ENCODE measurements at regions not wholly inside any gene's neighbourhood (a gene's known extent, or its start where the extent isn't known, plus 50 kb on each side); places are given as distances from the start of the nearest gene placed in this dataset.
A peak's percentile ranks its signal among the peaks of the same experiment; 100 is the strongest.

DNA sequence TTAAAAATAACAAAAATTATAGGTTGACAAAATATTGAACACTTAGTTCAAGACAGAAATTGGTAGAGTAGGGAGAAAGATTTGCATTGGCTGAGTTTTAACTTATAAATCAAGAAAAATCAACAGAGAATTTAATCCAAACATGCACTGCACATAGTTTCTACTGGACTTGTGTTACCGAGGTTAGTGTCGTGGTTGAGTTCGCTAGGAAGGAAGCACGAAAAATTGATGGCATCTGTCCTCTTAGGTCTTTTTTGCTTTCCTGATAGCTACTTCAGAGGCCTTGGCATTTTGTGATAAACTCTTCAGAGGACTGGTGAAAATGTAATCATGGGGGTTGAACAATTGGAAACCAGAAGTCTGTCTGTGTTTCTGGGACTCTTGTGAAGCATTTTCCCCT is 392.9 kb downstream of the NUAK1 start:
- no peak for DNase-seq (ENCODE audit: low spot score)

DNA sequence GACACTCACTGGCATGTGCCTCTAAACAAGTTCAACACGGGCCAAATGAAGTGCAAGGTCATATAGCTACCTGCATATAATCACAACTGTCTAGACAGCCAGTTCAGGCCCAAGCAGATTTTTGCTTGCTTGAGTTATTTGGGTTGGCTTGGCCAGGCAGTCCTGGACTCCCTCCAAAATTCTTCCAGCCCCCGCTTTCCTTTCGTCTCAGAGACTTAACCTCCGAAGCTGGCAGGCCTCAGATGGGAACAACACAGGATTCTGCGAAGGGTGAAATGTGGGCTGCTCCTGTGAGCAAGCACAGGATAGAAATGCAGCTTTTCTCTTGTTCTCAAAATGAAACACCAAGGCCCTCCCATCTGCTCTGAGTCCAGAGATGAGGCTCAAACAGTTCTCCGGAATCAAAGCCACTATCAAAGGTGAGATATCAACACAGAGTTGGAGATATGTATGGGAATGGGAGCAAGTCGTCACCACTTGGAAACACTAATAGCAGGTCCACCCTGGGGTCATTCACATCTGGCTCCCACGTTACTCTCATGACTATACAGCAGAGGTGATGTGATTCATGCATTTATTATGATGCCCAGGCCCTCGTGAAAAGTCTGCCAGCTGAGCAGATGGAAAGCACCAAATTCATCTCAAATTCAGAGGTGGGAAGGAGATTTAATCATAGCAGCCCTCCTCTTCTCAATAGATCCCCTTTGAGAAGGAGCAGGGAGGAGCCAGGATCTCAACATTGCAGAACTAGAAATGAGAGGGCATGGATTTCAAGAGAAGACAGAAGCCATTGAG is 389.8 kb downstream of the NUAK1 start:
- DNase-seq (ENCODE audit: low spot score), result peak; percentile 34

DNA sequence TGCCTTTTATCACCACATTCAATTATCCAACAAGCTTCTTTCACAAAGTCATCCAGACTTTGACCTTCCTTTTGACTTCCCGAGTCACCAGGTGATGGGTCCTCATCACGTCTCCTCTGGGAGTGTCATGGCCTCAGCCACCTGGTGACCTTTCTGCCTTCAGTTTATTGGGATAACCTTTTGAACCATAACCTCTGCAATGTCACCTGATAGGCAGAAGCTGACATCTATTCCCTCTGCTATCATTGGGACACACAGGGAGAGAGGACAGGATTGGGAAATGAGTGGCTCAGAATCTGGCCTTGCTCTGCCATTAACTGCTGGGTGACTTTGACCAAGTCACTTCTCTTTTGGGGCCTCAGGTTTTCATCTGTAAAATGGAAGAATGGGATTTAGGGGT is 388.7 kb downstream of the NUAK1 start:
- no peak for DNase-seq (ENCODE audit: low spot score)

DNA sequence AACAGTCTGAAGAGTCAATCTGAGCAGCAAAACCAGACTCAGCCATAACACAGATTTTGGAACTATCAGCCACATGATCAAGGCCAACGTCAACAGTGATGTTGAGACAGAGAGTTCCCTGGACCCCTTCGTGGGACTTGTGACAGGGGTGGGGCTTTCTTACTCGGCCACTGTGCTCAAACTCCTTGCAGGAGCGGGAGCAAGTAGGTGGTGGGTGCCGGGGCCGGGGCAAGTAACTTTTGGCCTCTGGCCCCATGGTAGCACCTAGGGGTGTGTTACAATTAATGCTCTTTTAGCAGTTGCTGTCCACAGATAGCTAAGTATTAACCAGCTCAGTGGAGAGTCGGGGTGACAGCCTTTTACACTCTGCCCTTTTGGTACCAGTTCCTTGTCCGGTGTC is 384.4 kb downstream of the NUAK1 start:
- DNase-seq (ENCODE audit: low spot score), result no peak

DNA sequence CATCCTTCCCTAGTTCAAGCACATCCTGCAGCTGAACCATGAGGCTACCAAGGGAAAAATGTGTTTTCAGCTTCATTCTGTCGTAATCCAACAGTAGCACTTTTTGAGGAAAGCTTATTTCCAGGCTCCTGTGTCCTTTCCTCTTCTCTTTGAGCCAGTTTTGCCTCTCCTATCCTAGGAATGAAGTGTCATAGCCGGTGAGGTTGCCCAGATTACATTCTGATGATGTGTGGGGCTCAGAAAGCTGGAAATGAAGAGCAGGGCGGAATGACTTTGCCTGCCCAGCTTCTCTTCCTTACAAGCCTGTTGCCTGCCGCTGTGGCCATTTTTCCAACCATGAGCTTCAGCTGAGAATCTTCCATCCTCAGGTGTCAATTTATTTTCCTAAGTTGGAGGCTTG is 381.8 kb downstream of the NUAK1 start:
- DNase-seq (ENCODE audit: low spot score), result no peak

DNA sequence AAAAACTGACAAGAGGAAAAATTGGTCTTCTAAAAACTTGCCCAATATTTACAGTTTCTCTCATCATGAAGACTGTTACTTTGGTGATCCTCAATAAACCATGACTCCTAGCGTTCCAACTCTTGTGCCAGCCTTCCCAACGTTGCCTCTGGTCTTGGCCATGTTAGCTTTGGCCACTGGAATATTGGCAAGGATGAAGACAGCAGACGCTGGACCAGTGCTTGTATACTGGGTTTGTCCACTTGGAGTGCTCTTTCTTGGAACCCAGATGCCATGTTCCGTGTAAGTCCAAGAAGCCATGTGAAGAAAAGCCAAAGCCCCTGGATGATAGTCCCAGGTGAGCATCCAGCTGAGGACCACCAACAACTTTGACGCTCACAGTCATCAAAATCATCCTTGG is 379.6 kb downstream of the NUAK1 start:
- no peak for DNase-seq (ENCODE audit: low spot score)

DNA sequence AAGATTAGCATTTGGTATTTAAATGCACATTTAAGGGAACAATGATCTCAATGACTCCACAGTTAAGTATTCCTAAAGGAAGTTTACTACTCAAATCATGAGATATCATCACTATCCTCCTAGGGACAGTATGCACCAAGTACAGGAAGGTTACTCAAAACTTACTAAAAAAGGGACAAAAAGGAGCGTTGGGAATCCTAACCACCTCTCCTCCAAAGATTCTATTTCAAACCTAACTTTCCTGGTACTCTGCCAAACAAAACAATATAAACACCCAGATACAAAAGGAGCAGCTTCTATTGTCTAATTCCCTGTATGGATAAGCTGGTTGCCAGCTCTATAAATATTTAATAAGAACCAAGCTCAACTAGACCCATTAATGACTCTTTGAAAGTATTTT is 377.7 kb downstream of the NUAK1 start:
- no peak for DNase-seq (ENCODE audit: low spot score)

DNA sequence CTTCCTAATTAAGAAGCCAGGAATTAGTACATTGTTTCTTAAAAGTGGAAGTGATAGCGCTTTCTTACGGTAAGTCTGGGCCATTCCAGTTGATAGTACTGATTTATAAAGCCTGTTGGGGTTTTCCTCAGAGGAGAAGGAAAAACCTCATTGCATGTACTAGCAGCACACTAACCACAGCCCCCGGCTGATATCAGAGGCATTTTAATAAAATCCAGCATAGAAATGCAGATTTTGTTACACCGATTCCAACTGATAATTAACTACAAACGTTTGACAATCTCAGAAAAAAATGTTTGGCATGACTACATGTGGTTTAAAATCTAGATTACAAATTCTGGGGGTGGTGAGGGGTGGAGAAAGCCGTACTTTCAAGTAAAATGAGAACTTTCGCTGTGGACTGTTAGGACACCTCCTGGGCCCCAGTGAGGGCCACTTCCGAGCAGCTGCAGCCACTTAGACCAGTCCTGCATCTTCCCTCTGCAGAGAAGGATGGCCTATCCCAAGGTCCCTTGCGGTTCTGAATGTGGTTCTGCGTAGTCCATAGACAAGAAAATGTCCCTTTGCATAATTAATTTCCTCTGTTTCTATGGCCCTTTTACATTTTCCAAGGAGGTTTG is 374.4 kb downstream of the NUAK1 start:
- no peak for DNase-seq (ENCODE audit: low spot score)

DNA sequence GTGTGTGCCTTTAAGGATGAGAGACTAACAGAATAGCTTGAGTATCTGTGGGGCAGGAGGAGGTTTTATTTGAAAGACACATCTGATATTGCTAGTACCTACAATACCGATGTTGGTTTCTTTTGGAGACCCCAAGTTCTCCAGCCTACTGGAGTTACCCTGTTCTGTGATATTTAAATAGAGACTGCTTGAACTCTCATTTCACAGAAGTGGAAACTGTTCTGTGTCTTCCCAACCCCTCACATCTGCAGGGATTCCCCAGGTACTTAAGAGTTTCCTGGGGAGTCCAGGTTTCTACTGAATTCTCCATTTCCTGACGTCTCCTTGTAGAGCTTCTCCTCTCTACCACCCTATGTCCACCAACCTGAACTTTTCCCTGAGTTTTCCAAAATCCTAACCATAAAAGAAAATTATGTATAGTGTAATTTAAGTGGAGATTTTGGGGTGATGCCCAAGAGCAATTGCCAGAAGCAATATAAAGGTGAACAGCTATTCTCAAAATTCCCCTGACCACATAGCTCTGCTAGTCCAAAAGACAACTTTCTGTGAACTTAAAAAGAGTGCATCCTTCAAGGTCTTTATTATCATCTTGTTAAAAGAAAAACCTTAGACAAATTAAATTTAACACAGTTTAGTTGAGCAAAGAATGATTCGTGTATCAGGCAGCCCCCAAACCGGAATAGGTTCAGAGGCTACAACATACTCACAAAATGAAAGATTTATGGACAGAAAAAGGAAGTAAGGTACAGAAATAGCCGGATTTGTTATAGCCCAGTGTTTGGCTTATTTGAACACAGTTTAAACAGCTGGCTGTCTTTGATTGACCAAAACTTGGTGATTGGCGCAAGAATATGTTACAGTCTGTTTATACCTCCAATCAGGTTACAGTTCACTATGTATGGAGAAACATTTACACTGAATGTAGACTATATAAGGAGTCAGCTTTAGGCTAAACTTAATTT is 373.4 kb downstream of the NUAK1 start:
- no peak for DNase-seq (ENCODE audit: low spot score)

DNA sequence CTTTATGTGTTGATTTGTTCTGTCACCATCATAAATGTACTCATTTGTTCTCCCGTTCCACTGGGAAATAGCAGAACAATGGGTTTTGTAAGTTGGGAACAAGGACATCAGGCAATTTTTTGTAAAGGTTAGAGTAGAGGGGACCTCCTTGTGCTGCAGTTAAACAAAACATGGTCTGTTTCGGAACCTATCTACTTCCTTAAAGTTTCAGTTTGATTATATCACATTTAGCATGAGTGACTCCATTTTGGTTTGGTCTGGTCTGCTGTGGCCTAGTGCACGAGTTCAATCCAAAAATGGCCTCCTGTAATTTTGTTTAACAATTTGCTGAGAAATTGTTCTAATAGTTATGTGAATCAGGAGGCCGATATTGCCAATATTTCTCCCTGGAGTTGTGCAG is 372.7 kb downstream of the NUAK1 start:
- no peak for DNase-seq (ENCODE audit: low spot score)

DNA sequence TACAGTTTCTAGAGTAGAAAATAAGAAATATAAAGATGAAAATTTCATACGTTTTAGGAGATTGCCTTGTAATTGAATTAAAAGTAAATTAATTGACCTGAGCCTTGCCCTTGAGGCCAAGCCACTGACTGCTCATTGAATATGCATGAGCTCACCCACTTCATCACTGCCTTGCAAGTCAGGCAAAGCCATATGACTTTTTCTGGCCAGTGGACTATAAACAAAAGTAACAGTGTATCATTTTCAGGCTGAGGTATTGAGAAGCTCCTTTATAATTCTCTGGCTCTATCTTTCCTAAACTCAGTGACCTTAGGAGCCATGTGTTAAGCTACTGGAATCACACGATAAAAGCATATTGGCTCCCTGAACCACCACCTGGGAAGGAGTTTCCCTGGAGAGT is 369.3 kb downstream of the NUAK1 start:
- DNase-seq (ENCODE audit: low spot score), result no peak

DNA sequence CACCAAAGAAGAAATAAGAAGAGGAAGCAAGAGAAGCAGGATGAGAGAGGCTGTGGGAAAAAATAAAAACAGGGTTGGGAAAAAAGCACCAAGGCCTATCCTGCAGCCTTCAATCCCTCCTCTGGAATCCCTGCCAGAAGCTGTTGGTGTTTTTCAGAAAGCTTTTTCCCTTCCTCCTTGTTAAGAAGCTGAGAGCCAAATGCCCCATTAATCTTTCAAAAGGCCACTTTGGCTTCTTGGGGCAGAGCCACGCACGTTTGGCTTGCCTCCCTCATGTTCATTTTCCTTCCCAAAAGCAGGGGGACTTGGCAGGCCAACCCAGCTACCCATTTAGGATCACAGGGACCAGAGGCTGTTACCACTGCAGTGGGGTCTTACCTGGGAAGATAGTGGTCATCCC is 365.3 kb downstream of the NUAK1 start:
- DNase-seq (ENCODE audit: low spot score), result no peak

DNA sequence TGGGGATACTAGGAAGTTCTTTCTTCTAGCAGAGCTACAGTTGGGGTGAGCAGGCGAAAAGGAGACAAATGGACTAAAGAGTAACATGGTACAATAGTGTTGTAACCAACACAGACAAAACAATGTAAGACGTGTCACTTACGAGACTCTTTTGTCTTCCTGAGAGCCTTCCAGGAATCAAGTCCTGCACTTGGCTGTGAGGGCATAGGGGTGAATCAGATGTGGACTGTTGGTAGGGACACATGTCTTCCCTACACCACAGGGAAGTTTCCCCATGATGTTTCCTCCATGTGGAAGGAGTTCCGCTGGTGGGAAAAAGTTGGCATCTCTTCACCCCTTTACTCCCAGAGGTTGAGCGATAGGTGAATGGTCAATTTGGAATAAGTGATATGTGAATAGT is 364.7 kb downstream of the NUAK1 start:
- no peak for DNase-seq (ENCODE audit: low spot score)

DNA sequence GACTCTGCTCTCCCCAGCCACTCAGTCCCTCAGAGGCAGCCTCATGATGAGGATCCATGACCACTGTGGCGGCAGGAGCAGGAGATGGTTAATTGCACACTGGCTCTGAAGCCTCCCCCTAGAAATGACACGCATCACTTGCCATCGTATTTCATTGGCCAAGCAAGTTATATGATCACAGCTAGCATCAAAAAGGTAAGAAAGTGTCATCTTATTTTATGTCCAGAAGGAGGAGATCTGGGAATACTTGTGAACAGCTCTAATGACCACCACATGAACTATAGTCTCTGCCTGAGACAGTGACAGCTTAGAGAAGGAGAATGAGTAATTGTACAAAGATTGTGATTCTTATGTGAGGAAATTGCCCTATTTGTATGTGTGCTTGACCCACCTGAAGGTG is 363.4 kb downstream of the NUAK1 start:
- peak; percentile 46 for DNase-seq (ENCODE audit: low spot score)

DNA sequence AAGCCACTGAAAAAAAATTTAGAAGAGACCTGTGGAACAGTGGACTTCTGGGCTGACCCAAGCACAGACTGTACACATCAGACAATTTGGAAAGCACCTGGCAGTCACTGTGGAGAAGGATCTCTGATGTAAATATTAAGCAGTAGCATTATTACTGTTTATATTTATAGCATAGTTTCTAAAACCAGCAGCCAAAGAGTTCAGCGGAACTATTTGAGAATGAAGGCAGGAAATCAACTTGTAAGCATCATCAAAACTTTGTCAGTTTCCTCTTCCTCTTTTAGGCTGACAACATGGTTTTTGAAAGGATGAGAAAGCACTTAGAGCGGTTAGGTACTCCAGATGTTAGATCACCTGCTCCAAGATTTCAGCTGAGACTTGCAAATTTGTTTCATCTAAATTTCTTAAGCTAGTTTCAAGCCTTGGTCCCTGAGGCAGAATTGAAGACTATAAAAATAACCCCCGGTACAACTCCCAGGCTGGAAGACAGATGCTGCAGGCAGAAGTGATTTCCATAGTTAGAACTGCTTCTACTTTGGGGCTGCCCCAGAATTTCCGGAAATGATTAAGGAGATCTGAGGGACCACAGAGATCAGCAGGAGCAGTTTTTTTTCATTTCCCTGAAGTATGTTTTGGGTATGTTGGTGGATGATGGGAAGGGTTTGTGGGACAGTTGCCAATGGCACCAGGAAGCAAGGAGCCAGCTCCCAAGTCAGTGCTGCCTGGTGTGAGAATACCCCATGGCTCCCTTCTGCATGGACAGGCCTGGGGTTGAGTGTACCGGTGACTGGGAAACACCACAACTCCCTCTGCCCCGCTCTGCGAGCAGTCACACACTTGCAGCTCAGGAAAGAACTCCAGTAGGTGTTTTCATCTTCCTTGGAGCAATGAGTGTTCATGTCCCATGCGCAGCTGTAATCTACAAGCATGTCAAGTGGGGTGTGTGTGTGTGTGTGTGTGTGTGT is 354.5 kb downstream of the NUAK1 start:
- DNase-seq (ENCODE audit: low spot score), result no peak

DNA sequence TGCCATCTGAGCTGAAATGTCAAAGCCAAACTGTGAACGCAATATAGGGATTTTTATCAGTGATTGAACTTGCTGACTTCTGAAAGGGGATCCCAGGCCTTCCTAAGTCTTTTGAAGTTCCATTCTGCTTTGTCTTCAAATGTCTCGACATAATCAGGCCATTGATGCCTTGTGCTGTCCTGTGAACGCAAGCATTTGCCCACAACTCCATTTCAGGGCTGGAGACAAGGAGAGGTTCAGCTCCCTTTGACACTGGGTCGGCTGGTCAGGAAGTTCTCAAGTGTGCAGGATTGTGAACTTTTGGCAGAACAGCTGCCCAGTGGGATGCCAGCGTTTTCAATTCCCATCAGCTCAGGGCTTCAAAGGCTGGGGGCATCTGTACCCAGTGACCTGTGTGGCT is 345.3 kb downstream of the NUAK1 start:
- no peak for DNase-seq (ENCODE audit: low spot score)

DNA sequence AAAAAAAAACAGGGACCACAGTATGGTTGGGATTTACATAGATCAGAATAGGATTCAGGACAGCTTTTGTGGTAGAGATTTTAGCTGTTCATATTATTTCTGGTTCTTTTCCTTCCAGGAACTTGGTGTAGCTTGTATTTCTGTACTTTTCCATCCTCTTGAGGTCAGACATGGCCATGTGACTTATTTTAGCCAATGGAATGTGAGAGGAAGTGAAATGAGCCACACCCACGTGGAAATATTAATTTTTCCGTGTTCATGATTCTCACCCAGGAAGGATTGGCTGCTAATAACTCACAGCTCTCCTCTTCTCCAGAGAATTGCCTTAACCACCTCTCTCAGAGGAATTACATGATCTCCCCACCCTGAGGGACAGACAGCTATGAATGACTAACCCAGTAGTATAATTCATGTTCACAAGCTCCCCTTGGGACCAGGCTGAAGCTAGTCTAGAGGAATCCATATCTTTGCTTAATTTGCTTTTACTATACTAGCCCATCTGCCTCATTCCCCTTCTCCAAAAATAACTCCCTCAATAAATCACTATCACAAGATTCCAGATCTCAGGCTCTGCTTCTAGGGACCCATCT is 340.4 kb downstream of the NUAK1 start:
- DNase-seq (ENCODE audit: low spot score), result no peak

DNA sequence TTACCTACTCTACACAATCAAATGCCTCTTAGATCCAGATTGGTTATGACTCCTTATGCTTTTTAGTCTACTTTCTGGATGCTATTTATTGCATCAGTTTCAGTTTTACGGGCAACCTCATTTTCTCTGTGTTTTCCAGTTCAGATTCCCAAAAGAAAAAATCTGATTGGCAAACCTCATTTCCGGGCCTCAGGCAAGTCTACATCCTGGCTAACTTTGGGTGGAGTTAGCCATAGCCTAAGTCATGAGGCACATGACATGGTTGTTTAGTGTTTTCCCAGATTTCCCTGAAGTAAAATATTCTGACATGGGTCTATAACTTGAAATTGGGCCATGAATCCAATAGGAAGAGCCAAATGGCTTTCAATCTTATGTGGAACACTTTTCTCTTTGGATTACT is 339.7 kb downstream of the NUAK1 start:
- no peak for DNase-seq (ENCODE audit: low spot score)

DNA sequence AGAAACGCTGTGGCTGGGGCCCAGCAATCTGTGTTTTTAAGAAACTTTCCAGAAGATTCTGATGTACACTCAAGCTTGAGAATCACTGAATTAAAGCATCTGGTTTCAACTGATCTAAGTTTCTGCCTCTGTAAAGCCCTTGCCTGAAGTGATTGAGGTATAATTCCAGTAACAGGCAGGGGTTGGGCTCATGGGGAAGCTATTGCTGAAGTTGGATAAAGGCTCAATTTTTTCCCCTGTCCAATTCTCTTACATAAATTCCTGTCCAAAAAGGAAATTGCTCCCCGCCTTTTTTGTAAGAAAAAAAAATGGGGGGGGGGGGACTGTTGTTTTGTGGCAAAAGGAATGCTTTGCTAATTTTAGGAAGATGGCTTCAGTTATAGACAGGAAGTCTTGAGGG is 337.4 kb downstream of the NUAK1 start:
- DNase-seq (ENCODE audit: low spot score), result no peak

DNA sequence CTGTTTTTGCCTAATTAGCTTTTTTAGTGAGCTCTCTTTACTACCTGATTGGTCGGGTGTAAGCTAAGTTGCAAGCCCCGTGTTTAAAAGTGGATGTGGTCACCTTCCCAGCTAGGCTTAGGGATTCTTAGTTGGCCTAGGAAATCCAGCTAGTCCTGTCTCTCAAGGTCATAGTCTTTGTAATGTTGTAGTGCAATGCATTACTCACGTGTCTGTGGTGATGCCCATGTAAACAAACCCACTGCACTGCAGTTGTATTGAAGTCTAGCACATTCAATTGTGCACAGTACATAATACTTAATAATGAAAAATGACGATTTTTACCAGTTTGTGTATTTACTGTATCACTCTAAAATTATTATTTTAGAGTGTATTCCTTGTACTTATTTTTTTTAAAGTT is 335.5 kb downstream of the NUAK1 start:
- no peak for DNase-seq (ENCODE audit: low spot score)

DNA sequence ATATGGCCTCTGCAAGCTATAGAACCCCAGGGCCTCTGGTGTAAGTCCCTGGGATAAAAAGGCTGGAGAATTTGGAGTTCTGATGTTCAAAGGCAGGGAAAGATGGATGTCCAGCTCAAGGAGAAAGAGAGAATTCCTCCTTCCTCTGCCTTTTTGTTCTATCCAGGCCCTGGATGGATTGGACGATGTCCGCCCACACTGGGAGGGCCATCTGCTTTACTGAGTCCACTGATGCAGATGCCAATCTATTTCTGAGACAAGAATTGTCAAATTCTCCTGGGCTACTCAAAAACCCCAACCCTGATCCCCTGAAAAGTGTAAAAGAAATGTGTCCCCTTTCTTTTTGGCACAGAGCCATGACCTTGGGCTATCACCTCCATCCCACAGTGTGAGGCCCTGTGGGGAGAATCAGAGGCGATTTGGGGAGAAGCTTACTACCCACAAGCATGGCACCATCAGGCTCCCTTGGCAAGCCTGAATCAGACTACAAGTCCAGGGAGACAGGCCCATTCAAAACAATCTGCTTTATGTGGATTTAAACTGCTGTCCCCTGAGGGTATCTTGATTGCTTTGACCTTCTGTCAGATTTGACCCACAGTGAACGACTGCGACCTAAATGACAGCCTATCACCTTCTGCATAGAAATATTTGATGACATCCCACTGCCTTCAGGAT is 334.0 kb downstream of the NUAK1 start:
- DNase-seq (ENCODE audit: low spot score), result no peak
